ENCODE measurements at regions not wholly inside any gene's neighbourhood (a gene's known extent, or its start where the extent isn't known, plus 50 kb on each side); places are given as distances from the start of the nearest gene placed in this dataset.

- DNase-seq (ENCODE audit: low spot score): no peak
These were observed 95.4 kb upstream of the CYP1B1 start for GRCh38 chr2:38171208-38171855.

DNA sequence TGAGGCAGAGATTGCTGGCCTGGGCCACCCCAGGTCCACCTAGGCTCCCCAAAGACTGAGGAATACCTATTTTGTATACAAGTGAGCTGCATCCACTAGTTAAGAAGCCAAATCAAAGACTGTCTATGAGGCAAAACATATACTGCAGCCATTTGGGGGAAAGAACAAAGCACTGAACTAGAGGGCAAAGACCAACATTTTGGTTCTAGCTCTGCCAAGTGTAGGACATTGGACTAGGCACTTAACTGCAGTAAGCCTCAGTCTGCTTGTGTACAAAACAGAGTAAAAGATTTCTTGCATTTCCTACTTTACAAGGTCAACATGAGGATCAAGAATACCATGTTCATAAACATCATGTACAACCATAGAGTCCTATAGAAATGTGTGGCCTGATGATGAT, 94.8 kb upstream of the CYP1B1 start:
- no peak for DNase-seq (ENCODE audit: low spot score)

- DNase-seq (ENCODE audit: low spot score): no peak
These were observed 94.1 kb upstream of the CYP1B1 start for GRCh38 chr2:38170067-38170466.

GRCh38 chr2:38168710-38169480, 92.9 kb upstream of the CYP1B1 start:
- no peak for DNase-seq (ENCODE audit: low spot score)

- no peak for DNase-seq (ENCODE audit: low spot score)
These were observed 92.0 kb upstream of the CYP1B1 start for GRCh38 chr2:38167968-38168350.

GRCh38 chr2:38165698-38166097, 89.7 kb upstream of the CYP1B1 start:
- DNase-seq (ENCODE audit: low spot score): no peak

DNA sequence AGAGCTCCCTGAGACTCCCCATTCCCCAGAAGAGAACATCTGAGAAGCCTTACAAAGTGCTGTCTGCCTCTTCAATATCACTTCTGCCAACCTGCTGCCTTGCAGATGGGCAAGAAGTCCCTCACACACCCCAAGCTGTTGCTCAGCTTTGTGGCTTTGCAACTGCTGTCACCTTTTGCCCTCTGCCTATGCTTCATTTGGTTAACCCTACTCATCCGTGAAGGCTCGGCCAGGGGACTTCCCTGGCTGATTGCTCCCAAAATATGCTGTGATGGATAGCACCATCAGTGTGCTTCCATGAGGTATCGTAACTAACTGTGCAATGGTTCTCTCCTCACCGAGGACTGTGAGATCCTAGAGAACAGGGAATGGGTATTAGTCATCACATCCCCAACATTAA, 88.9 kb upstream of the CYP1B1 start:
- no peak for DNase-seq (ENCODE audit: low spot score)

DNA sequence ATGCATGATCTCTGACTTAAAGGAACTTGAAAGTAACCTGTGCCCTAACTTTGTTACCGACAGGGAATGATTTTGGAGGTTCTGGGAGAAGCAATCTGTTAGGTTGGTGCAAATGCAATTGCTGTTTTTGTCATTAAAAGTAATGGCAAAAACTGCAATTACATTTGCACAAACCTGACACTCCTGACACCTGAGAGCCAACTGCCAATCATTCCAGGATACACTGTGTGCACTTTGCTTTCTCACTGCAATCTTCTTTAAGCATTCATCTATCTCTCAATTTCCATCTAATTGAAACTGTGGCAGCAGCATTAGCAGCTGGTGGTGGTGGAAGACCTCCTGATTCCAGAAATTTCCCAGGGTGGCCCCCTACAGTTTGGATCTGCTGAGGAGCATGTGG, 87.6 kb upstream of the CYP1B1 start:
- no peak for DNase-seq (ENCODE audit: low spot score)

DNA sequence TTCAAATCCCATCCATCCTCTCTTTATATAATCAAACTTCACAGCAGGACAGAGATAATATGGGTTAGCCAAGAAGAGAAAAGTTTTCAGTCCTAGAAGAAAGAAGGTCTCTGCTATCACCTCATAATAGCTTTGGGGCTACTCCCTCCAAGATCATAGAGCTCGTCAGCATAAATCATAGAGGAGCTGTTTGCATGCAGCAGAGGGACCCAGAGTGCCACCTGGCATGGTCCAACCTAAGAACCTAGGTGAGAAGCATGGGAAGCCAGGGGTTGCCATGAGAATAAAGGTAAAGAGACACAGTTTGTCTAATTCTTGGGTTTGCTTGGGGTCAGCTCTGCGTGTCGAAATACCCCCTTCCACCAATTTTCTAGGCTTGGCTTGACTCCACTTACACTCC, 87.1 kb upstream of the CYP1B1 start:
- no peak for DNase-seq (ENCODE audit: low spot score)

- no peak for DNase-seq (ENCODE audit: low spot score)
These were observed 84.6 kb upstream of the CYP1B1 start for GRCh38 chr2:38160516-38160915.

DNA sequence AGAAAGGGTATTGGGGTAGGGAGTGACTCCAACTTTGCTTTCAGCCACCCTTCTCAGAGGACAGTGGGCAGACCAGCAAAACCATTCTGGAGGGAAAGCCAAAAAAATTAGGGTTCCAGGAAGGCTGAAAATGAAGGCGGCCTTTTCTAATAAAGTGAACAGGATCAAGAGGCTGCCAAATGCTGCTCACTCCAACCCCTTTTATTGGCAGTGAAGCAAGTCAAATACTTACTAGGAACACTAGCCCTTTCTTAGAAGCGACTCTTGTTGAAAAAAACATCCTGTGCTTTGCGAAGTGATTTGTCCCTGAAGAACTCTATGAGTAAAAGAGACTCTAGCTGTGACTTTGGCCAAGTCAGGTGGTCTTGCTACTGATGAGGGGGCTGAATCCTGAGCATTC, 83.6 kb upstream of the CYP1B1 start:
- DNase-seq (ENCODE audit: low spot score): no peak

DNA sequence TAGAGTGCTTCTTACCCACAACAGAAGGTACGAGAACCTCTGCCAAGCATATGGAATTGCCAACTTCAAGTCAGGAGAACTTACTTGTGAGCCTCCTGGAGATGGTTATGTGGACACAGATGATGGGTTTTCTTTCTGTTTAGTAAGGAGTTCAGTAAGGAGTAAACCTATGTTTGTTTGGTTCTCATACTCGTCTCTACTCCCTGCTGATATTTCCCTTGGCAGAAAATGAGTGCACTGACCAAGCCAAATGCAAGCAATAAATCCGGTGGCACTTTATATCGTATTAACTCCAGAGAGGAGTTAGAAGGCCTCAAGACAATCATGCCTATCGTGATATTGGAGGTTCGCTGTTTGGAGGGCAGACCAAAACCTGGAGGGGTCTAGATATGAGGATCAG, 83.2 kb upstream of the CYP1B1 start:
- no peak for DNase-seq (ENCODE audit: low spot score)

- no peak for DNase-seq (ENCODE audit: low spot score)
These were observed 82.6 kb upstream of the CYP1B1 start for GRCh38 chr2:38158378-38159118.

DNA sequence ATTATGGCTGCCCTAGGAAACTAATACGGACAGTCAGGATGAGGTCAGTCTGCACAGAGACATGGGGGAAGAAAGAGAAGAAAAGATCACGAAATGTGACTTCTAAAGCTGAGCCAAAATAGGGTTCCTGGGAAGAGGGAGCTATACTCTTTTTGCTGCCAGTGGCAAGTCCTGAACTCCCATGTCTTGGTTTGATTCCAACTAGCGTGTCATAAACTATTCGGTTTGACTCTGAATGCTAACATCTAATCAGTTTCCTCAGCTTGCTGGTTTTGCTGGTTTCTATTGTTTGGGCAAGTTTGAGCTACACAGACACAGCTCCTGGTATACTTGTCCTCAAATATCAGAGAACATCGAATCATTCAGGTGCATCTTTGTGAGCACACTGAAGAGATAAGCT, 80.5 kb upstream of the CYP1B1 start:
- DNase-seq (ENCODE audit: low spot score): no peak

GRCh38 chr2:38155015-38155414, 79.1 kb upstream of the CYP1B1 start:
- no peak for DNase-seq (ENCODE audit: low spot score)

DNA sequence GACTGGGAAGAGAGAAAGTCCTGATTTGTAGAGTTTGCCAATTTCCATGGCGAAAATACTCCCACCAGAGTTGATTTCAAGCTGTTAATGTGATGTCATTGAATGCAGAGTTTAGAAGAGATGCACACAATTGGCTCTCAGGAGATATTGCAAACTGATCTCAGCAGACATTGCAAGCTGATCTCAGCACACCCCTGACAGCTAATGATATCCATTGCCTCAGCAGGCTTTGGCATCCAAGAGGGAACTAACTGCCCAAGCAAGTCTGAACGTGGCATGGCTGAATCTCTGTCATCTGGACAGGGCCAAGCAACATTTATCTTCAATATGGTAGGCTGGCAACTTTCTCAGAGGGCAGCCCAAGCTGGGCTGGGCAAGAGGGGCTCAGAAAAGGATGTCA, 78.4 kb upstream of the CYP1B1 start:
- no peak for DNase-seq (ENCODE audit: low spot score)

- DNase-seq (ENCODE audit: low spot score): no peak
These were observed 77.7 kb upstream of the CYP1B1 start for GRCh38 chr2:38153476-38154135.

- DNase-seq (ENCODE audit: low spot score): no peak
These were observed 77.0 kb upstream of the CYP1B1 start for GRCh38 chr2:38152913-38153312.

DNA sequence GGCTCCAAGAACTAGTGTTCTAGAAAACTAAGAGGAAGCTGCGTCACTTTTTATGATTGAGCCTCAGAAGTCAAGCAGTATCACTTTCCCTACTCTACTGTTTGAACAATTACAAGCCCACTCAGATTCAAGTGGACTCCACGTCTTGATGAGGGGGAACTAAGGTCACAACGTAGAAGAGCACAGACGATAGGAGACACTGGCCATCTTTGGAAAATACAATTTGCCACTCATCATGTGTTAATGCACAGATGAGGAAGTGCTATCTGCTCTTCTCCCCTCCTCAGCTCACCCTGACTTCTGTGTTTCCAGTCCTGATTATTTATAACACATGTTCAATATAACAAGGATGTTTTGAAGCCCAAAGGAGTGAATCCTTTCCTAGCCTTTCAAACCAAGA, 76.1 kb upstream of the CYP1B1 start:
- DNase-seq (ENCODE audit: low spot score): no peak

DNA sequence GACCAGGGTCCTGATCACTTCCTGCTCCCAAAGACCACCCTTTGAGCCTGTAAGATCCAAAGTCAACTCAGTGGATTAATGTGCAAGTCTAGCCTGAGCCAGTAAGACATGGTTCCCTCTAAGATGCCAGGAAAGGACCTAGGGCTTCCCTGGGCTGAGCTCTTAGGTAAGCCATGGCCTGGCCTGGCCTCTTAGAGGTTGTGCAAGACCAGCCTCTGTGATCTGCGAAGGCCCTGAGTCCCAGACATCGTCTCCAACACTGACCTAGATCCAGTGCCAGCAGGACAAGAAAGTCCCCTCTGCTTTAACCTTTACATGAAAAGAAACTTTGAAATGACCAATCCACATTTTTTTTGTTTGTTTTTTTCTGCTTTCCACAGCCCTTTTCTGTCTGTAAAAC, 73.6 kb upstream of the CYP1B1 start:
- DNase-seq (ENCODE audit: low spot score): no peak

- DNase-seq (ENCODE audit: low spot score): no peak
These were observed 72.5 kb upstream of the CYP1B1 start for GRCh38 chr2:38148501-38148900.

- DNase-seq (ENCODE audit: low spot score): no peak
These were observed 71.6 kb upstream of the CYP1B1 start for GRCh38 chr2:38147333-38148121.

All from germinal center (tissue), 1 donor.